Activated T-cell treated with anti-CD3 and anti-CD28 coated beads, Interleukin-2, amount 50 U/mL, for 4 hours (primary cell): ENCODE measurements at regions not wholly inside any gene's neighbourhood (a gene's known extent, or its start where the extent isn't known, plus 50 kb on each side); places are given as distances from the start of the nearest gene placed in this dataset.
"Not testable (repeated sequence)": the region's sequence is repeated elsewhere in the genome, so short reads cannot be mapped to it uniquely, and the experiment has no call there.

Experiments used
- ATAC-seq, 2 donors: fragments of 200-7000 bp; cut with Tn5 transposase; one replicate each; pipeline ENCODE4 v1.10.0; 2021
- DNase-seq: peaks from one replicate; pipeline ENCODE4 v3.0.0-alpha.2; 2020
- H3K27me3 Mint-ChIP-seq: one replicate; pipeline ENCODE4 v1.8.0; 2021; ENCODE audit warnings: low read depth, mixed read lengths
- H3K36me3 Mint-ChIP-seq: one replicate; pipeline ENCODE4 v1.8.0; 2022; ENCODE audit warnings: mixed read lengths; ENCODE audit not compliant: insufficient read depth
- H3K4me1 Mint-ChIP-seq: one replicate; pipeline ENCODE4 v1.8.0; 2021; ENCODE audit warnings: low read depth, mixed read lengths
- H3K4me3 Mint-ChIP-seq: one replicate; pipeline ENCODE4 v1.8.0; 2021; ENCODE audit warnings: mild to moderate bottlenecking, moderate library complexity, mixed read lengths
- H3K9me3 Mint-ChIP-seq: one replicate; pipeline ENCODE4 v1.8.0; 2021; ENCODE audit warnings: mixed read lengths

GRCh38 chr14:71620401-71620800 is 311.8 kb upstream of the RGS6 start:
- no peaks in the 10 kb centered on the region for H3K9me3 Mint-ChIP-seq
- no peak for DNase-seq
- peaks cover 4% of the 10 kb centered on the region for H3K4me1 Mint-ChIP-seq
- H3K27me3 Mint-ChIP-seq: no peaks in the 10 kb centered on the region
- H3K4me3 Mint-ChIP-seq: no peak overlapping the region
- ATAC-seq: no peak
- H3K36me3 Mint-ChIP-seq: peaks cover 47% of the 10 kb centered on the region

GRCh38 chr14:71621276-71621675 is 311.0 kb upstream of the RGS6 start:
- no peak overlapping the region for H3K4me3 Mint-ChIP-seq
- H3K36me3 Mint-ChIP-seq: peaks cover 46% of the 10 kb centered on the region
- no peaks in the 10 kb centered on the region for H3K27me3 Mint-ChIP-seq
- H3K9me3 Mint-ChIP-seq: no peaks in the 10 kb centered on the region
- no peak for DNase-seq
- ATAC-seq: no peak
- peaks cover 2% of the 10 kb centered on the region for H3K4me1 Mint-ChIP-seq

- Mint-ChIP-seq H3K4me3 (no peak overlapping the region), H3K9me3 (no peaks in the 10 kb centered on the region), H3K27me3 (no peaks in the 10 kb centered on the region), H3K4me1 (no peaks in the 10 kb centered on the region), H3K36me3 (peaks cover 45% of the 10 kb centered on the region)
- DNase-seq: no peak
- no peak for ATAC-seq
These were observed 310.1 kb upstream of the RGS6 start for GRCh38 chr14:71621980-71622605.

- H3K9me3 Mint-ChIP-seq: no peaks in the 10 kb centered on the region
- H3K27me3 Mint-ChIP-seq: no peaks in the 10 kb centered on the region
- peaks cover 45% of the 10 kb centered on the region for H3K36me3 Mint-ChIP-seq
- DNase-seq (no peak), ATAC-seq (no peak)
- no peak overlapping the region for H3K4me3 Mint-ChIP-seq
- H3K4me1 Mint-ChIP-seq: no peaks in the 10 kb centered on the region
These were observed 308.3 kb upstream of the RGS6 start for GRCh38 chr14:71623939-71624338.

- Mint-ChIP-seq H3K9me3 (no peaks in the 10 kb centered on the region), H3K4me3 (no peak overlapping the region), H3K27me3 (no peaks in the 10 kb centered on the region), H3K36me3 (peaks cover 48% of the 10 kb centered on the region), H3K4me1 (no peaks in the 10 kb centered on the region)
- no peak for ATAC-seq
- DNase-seq: no peak
These were observed 307.1 kb upstream of the RGS6 start for GRCh38 chr14:71625175-71625574.

GRCh38 chr14:71625891-71626701 is 306.1 kb upstream of the RGS6 start:
- ATAC-seq (no peak), DNase-seq (no peak)
- Mint-ChIP-seq H3K27me3 (no peaks in the 10 kb centered on the region), H3K36me3 (peaks cover 45% of the 10 kb centered on the region), H3K4me1 (no peaks in the 10 kb centered on the region), H3K9me3 (no peaks in the 10 kb centered on the region), H3K4me3 (no peak overlapping the region)

GRCh38 chr14:71628433-71628832 is 303.8 kb upstream of the RGS6 start:
- Mint-ChIP-seq H3K9me3 (peaks cover under 1% of the 10 kb centered on the region), H3K4me1 (no peaks in the 10 kb centered on the region), H3K27me3 (no peaks in the 10 kb centered on the region), H3K36me3 (peaks cover 45% of the 10 kb centered on the region), H3K4me3 (no peak overlapping the region)
- DNase-seq (no peak), ATAC-seq (no peak)

- Mint-ChIP-seq H3K4me3 (no peak overlapping the region), H3K27me3 (no peaks in the 10 kb centered on the region), H3K4me1 (no peaks in the 10 kb centered on the region), H3K9me3 (peaks cover 6% of the 10 kb centered on the region), H3K36me3 (peaks cover 44% of the 10 kb centered on the region)
- DNase-seq: no peak
- ATAC-seq: no peak
These were observed 303.0 kb upstream of the RGS6 start for GRCh38 chr14:71629250-71629649.

GRCh38 chr14:71629765-71630492 is 302.3 kb upstream of the RGS6 start:
- Mint-ChIP-seq H3K4me1 (no peaks in the 10 kb centered on the region), H3K36me3 (peaks cover 40% of the 10 kb centered on the region), H3K9me3 (peaks cover 6% of the 10 kb centered on the region), H3K27me3 (no peaks in the 10 kb centered on the region), H3K4me3 (no peak overlapping the region)
- DNase-seq (no peak), ATAC-seq (no peak)

- H3K27me3 Mint-ChIP-seq, H3K4me3 Mint-ChIP-seq, ATAC-seq, H3K9me3 Mint-ChIP-seq, DNase-seq, H3K4me1 Mint-ChIP-seq: not testable (repeated sequence)
- H3K36me3 Mint-ChIP-seq: peaks cover 39% of the 10 kb centered on the region
These were observed 301.2 kb upstream of the RGS6 start for GRCh38 chr14:71631030-71631429.

GRCh38 chr14:71632440-71632946 is 299.7 kb upstream of the RGS6 start:
- Mint-ChIP-seq H3K27me3 (no peaks in the 10 kb centered on the region), H3K4me3 (no peak overlapping the region), H3K36me3 (peaks cover 42% of the 10 kb centered on the region), H3K4me1 (no peaks in the 10 kb centered on the region), H3K9me3 (peaks cover 6% of the 10 kb centered on the region)
- DNase-seq: no peak
- ATAC-seq: no peak

GRCh38 chr14:71636076-71636475 is 296.2 kb upstream of the RGS6 start:
- Mint-ChIP-seq H3K4me1 (no peaks in the 10 kb centered on the region), H3K27me3 (no peaks in the 10 kb centered on the region), H3K4me3 (no peak overlapping the region), H3K9me3 (peaks cover 6% of the 10 kb centered on the region), H3K36me3 (peaks cover 41% of the 10 kb centered on the region)
- DNase-seq: no peak
- ATAC-seq: no peak

GRCh38 chr14:71636820-71637471 is 295.3 kb upstream of the RGS6 start:
- H3K4me3 Mint-ChIP-seq: no peak overlapping the region
- peaks cover 8% of the 10 kb centered on the region for H3K9me3 Mint-ChIP-seq
- DNase-seq (no peak), ATAC-seq (no peak)
- H3K36me3 Mint-ChIP-seq: peaks cover 38% of the 10 kb centered on the region
- no peaks in the 10 kb centered on the region for H3K4me1 Mint-ChIP-seq
- H3K27me3 Mint-ChIP-seq: no peaks in the 10 kb centered on the region

GRCh38 chr14:71638523-71639196 is 293.6 kb upstream of the RGS6 start:
- DNase-seq: no peak
- Mint-ChIP-seq H3K27me3 (no peaks in the 10 kb centered on the region), H3K4me3 (no peak overlapping the region), H3K4me1 (no peaks in the 10 kb centered on the region), H3K36me3 (peaks cover 36% of the 10 kb centered on the region), H3K9me3 (peaks cover 7% of the 10 kb centered on the region)
- ATAC-seq: no peak
